ELR (cell line): ENCODE measurements at regions not wholly inside any gene's neighbourhood (a gene's known extent, or its start where the extent isn't known, plus 50 kb on each side); places are given as distances from the start of the nearest gene placed in this dataset.

Experiments
- DNase-seq: peaks from one replicate; pipeline ENCODE4 v3.0.0-alpha.2; 2015; ENCODE audit warnings: low read depth

DNA sequence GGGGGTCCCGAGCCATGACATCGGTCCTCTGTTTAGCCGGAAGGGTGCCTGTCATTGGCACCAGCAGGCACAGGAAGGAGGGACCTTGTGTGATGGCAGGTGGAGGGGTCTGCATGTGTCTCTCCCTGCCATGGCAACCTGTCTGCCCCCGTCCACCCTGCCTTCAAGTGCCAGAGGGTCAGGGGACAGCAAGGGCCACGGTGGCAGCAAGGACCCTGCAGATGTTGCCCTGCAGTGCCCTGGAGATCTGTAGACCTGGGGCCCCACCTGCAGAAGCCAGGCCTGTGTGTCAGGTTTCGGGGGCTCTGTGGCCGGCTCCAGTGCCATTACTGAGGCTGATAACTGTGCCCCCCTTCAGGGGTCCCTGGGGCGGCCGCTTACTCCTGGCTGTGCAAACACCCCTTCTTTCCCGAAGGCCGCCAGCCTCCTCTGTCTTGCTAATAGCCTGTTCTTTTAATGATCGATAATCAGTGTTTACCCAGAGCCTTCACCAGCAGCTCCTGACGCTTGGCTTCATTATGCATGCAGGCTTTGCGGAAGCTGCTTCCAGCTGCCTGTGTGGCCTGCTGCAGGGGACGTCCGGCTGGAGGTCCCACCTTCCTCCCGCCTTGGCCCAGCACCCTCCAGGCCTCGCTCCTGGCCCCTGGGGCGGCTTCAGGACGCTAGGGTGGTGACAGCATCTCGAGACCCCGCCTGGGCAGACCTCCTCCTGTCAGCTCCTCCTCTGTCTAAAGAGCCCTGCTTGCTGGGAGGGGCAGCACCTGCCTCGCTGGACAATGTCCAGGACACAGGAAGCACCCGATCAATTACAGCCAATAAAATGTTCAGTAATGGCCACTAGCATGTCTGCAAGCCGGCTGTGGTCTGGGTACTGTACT is 153.0 kb downstream of the KIF26A start:
- DNase-seq = no peak

DNA sequence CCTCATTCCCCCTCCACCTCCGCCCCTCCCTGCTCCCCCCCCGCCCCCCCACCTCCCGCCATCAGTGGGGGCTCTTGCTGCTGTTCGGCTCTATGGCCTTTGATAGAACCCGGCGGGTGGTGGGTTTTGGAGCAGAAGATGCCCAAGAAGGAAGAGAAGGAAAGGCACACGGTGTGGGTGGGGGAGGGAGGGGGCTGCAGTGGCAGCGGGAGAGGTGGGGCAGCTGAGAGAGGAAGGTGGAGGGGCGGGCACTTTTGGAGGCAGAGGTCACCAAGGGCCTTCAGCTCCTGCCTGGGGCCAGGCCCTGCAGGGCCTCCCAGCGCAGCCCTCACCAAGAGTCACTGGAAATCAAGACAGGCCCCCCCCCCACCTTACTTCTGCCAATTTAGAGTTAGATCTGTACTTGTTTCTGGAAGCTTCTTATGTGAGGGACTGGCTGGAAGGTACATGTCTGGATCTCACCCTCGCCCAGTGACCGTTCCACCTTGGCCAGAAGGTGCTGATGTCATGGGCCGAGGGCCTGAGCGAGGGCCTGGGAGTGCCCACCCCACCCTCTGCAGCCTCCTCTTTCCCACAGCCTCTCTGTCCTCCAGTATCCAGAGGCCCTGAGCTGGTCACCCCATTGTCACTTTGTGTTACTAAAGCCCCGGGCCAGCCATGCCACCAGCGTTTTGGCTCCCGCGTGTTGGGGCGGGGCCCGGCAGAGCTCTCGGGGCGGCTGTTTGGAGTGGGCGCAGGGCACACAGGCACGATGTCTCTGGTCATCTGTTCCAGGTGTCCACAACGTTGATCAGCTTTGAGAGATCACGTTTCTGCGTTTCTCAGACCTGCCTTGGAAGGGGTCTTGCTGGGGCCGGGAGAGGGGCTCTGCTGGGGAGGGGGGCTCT is 153.9 kb downstream of the KIF26A start:
- no peak for DNase-seq

DNA sequence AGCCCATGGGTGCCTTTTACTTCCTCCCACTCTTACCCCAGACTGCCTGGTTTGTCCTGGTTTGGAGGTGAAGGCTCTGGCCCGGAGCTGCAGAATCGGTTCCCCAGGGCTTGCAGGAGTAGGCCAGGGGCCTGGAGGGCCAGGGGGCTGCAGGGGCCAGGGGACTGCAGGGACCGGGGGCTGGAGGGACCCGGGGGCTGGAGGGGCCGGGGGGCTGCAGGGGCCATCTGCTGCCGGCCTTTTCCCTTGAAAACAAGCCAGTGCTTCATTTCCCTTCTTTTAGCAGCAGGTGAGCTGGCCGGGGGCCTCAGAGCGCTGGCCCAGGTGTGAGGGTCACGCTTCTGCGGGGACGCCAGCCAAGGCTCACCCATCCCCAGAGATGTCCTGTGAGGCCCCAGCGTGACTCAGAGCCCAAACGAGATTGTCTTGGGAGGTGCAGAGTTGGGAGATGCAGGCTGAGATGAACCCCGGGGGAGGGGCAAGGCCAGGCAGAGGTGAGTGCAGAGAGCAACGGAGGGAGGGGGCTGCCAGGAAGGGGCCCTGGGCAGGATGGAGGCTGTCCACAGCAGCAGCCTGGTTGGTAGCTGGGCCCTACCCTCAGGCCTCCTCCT is 154.9 kb downstream of the KIF26A start:
- DNase-seq = no peak

DNA sequence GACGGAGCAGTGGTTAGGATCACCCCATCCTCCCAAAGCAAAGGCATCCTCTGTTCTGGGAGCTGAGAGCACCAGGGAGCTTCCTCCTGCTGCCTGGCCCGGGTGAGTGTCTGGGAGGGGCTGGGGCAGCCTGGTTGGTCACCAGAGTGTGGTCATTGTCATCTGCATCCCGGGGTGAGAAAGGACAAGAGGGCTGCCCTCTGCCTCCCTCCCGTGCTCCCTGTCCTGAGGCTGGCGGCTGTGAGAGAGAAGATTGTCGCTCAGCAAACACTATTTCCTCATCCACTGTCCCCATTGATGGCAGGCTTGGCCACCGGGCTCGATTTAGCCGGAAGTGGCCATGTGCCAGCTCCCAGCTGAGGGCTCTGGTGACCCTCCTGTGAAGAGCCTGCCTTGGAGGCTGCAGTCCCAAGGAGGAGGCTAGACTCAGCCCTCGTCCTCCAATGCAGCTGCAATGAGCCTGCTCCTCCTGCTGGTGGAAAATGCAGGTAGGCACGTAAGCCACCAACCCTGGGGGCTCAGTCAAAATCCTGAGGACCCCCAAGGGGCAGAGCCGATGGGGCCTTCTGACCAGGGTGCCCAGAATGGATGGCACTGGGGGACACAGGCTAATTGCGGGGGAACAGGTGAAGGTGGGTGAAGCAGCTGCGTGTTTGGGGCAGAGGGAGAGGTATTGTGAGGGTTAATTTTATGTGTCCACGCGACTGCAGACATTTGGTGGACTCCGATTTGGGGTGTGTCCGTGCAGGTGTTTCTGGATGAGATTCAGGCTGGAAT is 155.7 kb downstream of the KIF26A start:
- no peak for DNase-seq

DNA sequence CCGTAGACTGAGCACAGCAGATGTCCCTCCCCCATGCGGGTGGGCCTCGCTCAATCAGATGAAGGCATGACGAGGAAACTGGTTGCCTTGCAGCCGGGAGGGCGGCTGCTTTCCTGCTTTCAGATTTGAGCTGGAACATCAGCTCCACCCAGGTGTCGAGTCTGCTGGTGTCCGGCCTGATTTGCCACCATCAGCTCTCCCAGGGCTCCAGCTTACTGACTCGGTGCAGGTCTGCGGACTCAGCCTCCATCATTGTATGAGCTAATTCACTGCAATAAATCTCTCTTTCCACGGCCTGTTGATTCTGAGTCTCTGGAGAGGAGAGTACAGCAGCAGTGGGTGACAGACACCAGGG is 156.2 kb downstream of the KIF26A start:
- no peak for DNase-seq

DNA sequence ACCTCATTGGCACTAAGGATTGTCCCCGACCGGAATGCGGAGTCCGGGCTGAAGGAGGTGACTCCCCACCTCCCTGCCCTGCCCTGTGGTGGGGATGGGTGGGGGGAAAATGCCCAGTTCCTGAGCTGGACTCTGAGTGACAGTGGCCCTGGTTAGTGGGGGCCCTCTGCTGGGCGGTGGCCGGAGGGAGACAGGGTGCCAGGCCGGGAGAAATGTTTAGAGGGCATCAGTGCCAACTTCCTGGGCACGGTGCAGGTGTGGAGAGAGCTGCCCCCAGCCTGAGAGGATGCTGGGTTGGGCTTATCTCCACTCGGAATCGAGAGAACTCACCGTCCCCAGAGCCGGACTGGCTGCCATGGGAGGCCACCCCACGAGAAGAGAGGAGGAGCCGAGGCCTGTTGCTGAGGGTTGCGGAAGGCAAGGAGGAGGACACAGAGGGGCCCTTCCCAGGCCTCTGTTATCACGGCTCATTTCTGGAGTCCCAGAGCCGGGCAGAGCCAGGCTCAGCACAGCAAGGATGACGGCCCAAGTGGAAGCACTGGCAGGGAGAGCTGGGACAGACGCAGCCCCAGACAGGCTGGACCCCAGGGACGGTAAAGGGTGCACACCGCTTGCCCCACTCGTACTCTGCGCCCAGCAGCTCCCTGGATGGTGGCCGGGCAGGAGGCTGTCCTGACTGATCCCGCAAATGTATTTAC is 156.7 kb downstream of the KIF26A start:
- no peak for DNase-seq

DNA sequence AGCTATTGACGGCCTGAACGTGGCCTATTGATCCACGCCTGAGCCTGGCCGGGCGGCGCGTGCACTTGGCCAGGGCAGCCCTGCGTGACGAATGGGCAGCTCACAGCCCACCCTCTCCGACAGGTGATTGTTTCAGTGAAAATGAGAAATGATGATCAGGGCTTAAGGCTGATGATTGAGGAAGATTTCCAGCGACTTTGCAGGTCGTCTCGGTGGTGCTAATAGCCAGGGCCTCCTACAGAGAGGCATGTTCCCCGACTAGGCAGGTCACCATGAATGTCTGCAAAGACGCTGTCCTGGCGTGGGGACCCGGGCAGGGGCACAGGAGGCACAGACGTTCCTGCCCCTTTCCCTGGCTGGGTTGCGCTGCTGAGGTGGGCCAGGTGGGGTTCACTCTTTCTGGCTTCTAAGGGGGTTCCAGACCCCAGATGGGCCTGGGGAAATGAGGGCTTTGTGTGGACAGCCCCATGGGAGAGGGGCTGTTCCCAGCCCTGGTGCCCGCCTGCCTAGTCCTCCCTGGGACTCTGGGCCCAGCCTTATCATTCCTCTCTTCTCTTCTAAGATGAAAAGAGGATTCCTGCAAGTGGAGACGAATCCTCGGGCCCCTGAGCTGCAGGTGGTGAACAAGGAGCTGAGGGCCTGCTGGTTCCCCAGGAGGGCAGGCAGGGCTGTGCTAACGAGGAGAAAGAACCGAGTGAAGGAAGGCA is 157.4 kb downstream of the KIF26A start:
- no peak for DNase-seq

DNA sequence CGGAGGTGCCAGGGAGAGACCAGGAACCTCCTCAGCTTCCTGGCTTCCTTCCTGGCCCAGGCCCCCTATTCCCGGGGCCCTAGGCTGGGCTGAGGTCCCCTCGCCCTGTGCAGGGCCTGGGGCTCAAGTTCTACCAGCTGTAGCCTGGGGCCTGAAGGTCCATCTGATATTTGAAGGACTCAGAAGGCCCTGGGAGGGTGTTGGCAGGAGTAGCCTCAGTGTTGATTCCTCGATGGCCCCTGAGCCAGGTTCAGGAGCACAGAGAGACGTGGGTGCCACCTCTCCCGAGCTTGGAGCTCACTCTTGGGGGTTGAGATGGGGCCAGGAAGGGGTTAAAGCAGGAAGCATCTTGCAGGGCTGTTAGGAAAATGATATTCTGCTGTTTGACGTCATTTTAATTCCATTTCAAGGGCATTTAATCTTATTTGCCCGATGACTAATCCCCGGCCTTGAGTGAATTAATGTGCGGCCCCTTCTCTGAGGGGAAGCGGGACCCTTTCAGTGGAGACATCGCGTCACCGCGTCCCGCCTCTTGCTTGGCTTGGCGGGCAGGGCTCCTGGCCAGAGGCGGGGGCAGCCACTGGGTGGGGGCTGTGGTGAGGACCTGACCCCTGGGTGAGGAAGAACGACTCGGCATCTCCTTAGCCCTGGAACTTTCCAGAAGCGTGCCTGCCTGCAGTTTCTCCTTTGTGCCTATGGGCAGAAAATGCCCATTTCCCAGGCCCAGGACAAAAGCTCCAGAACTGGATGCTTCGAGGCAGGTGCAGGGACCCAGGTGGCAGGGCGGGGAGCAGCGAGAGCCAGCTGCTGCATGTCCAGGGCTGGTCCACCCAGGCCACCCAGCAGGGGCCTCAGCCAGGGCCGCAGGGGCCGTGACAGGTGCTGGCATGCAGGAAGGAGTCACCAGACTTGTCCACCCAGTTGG is 158.3 kb downstream of the KIF26A start:
- DNase-seq = no peak

DNA sequence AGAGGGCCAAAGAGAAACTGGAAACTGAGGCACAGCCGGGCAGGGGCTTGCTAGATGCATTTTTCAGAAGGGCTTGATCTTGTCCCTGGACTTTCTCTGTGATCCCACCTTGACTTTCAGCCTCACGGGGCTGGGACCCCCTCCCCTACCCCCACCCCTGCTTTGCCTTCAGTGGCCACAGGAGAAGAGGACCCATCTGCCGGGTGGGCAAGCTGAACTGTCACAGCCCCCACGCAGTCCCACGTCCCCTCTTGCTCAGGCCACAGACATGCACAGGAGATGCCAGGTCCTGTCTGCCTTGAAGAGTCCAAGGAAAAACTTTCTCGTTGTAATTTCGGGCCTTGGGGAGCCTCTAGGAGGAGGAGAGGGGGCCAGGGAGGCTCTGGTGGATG is 158.9 kb downstream of the KIF26A start:
- no peak for DNase-seq

DNA sequence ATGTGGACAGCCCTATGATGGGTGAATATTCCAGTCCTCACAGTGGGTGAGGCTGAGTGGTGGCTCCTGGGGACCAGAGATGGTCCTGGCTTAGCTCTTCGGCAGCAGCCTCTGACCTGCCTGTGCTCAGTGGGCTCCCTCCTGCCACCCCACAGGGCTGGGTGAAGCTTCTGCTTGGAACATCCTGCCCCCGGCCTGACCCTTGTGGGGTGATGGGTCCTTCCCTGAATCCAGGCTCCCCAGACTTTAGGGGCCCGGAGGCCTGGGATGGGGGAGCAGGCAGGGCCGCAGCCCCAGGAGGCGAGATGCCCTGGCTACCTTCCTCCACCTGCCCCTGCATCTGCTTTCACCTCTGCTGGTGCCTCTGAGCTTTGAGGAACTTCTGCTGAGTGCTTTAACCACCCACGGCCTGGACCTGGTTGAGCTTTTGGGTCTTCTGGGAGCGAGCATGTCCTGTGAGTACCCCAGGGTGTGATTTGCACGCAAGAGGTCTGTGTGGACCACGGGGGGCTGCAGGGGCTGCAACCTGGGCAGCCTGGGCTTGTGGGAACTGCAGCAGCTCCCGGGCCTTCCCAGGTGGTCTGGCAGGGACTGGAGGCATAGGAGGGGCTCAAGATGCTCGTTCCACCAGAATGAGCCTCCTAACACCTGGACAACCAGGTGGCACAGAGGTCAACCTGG is 159.5 kb downstream of the KIF26A start:
- no peak for DNase-seq

DNA sequence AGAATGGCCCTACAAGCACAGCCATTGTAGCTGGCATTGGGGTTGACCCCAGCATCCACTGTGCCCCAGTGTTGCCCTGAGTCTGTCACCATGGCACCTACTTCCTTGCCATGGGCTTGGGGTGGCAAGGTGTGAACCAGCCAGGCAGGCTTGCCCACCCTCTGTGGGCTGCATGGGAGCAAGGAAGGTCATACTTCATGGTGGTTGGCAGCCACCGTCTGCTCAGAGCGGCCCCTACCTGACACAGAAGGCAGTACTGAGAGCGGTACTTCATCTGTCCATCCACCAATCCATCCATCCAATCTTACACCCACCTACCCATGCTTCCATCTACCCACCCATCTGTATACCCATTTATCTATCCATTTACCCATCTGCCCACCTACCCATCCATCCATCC is 160.1 kb downstream of the KIF26A start:
- DNase-seq = no peak

DNA sequence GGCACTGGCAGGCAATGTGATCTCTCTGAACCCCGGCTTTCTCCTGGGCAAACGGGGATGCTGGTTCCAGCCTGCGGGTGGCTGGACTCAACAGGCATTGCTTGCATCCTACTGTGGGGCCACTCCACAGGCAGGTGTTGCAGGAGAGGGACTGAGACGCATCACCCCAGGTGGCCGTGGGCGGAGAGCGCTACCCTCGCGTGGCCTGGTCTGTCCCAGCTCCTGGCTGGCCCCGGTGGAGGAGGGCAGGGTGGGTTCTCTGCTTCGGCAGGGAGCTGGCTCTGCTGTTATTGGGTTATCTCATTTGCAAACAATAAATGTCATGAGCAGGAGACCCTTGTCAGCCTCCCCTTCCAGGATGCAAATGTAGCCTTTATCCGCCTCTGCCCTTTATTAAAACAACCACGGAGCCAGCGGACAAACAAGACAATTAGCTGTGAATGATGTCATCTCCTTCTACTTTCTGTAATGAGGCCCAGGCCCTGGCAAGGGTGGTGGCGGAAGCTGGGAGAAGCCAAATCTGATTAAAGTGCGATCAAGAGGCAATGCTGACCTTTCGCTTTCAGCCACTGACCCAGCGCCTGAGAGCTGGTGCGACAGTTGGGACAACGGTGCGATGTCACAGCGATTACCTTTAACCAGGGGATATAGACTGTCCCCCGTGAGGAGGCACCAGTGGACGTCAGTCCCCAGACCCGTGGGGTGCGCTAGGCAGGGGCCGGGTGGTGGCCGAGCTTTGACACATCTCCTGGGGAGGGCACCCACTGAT is 161.8 kb downstream of the KIF26A start:
- no peak for DNase-seq

DNA sequence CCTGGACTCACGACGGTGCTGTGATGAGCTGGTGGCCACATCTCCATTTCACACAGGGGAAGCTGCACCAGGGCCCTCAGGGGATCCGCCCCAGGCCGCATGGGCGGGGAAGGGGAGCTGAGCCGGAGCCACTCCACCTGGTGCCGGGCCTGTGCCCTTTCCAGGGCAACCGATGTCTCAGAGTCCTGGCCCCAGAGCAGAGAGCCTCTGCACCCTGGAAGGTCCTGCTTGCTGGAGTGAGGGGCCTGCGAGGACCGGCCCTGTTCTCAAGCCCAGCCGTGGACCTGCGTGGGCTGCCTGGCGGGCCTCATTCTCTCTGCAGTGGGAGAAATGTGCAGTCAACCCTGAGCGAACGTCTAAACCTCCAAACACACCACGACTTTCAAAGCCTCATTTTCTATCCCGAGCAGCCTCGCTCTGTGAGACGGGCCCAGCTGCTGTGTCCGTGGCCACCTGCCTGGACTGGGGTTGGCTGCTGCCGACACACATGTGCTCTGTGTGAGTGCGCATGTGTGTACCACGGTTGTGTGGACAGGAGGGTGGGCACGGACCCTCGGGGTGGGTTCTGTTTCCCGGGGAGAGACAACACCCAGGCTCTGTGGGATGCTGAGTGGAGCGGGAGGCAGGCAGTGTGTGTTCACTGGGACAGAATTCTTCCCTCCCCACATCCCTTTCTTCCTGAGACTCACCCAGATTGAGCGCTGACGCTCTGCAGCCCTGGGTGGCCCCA is 163.5 kb downstream of the KIF26A start:
- no peak for DNase-seq

DNA sequence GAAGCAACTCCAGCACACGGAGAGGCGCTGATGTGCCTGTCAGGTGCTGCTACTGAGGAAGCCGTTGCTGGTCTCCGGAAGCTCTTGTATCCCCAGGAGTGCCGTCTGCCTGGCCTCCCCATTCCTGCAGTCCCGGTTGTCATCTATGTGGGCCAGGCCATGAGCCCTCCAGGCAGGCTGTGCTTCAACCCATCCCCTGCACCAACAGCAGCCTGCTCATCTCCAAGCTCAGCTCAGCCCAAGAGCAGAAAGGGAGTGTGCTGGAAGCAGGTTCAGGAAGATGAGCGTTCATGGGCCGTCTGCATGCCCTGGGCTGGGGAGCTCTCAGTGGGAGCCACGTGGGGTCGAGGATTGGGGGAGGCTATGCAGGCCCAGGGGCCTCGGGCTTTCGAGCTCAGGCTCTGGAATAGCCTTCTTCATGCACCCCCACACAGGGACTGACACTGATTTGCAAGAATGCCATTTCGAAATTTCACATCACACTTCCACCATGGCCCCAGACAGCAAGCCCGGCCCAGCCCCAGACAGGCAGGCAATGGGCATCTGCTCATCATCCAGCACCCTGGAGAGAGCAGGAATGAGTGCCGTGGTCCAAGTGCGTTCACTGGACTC is 164.5 kb downstream of the KIF26A start:
- no peak for DNase-seq

DNA sequence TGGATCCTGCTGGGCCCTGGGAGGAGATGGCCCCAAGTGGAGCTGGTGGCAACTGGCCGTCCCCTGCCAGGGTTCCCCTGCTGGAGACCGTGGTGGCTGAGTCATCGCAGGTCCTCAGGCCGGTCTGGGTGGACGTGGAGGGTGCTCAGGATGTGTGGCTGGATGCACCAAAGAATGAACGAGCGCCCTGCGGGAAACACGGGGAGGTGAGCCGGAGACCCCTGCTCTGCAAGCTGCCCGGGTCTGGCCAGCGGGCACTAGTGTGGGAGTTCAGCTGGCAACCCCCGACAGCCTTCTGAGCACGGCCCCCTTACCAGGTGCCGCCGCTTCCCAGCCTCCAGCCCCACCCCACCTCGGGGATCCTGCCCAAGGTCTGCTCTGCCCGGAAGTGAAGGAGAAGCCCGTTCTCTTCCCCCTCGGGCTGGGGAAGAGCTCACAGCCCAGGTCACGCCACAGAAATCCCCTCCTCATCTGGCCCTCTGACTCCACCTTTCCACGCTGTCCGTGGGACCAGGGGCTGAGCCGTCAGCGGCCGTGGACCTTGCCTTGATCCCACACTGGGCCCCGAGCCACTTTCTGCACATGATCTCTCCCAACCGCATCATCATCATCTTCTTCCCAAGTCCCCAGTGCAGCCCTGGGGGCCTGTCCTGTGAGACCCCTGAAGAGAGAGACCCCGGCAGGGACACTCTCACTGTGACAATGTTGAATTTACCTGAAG is 165.5 kb downstream of the KIF26A start:
- no peak for DNase-seq
